IPS-15b (cell line): ENCODE measurements at regions not wholly inside any gene's neighbourhood (a gene's known extent, or its start where the extent isn't known, plus 50 kb on each side); places are given as distances from the start of the nearest gene placed in this dataset.

ENCODE experiments used
- H3K27me3 ChIP-seq: one replicate; pipeline ENCODE4 v1.6.1; 2013; ENCODE audit warnings: low read length; ENCODE audit not compliant: control insufficient read depth, insufficient read depth
- H3K36me3 ChIP-seq: one replicate; pipeline ENCODE4 v1.6.1; 2013; ENCODE audit warnings: low read length; ENCODE audit not compliant: control insufficient read depth, insufficient read depth
- H3K4me1 ChIP-seq: one replicate; pipeline ENCODE4 v1.6.1; 2013; ENCODE audit warnings: mild to moderate bottlenecking, low read length; ENCODE audit not compliant: control insufficient read depth, insufficient read depth
- H3K4me3 ChIP-seq: one replicate; pipeline ENCODE4 v1.5.1; 2013; ENCODE audit warnings: low read depth, low read length
- H3K9ac ChIP-seq: one replicate; pipeline ENCODE4 v1.6.1; 2013; ENCODE audit warnings: low read depth, mild to moderate bottlenecking, low read length
- H3K9me3 ChIP-seq: one replicate; pipeline ENCODE4 v1.6.1; 2013; ENCODE audit warnings: mild to moderate bottlenecking, low read length; ENCODE audit not compliant: control insufficient read depth, insufficient read depth

DNA sequence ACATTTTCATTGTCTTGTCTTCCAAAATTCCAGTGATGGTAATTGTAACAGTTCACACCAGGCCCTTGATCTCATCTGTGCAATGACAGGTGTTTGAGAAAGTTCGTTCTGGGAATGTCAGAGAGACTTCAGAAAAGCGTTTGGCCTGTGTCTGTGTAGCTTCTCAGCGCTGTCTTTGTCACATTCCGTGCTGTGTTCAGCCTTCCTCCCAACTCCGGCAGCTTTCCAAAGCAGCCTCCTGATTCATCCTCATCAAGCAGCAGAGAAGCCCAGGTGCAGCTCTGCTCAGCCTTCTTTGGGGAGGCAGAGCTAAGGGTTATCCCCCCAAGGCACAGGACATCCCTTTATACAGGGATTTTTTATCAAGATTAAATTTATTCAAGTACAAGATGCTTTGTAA, 494.0 kb upstream of the SUCLG2 start:
- H3K36me3 ChIP-seq, result no peaks in the 10 kb centered on the region
- no peaks in the 10 kb centered on the region for H3K9me3 ChIP-seq
- H3K4me1 ChIP-seq, result no peaks in the 10 kb centered on the region
- no peak overlapping the region for H3K4me3 ChIP-seq
- no peaks in the 10 kb centered on the region for H3K27me3 ChIP-seq
- no peak overlapping the region for H3K9ac ChIP-seq

DNA sequence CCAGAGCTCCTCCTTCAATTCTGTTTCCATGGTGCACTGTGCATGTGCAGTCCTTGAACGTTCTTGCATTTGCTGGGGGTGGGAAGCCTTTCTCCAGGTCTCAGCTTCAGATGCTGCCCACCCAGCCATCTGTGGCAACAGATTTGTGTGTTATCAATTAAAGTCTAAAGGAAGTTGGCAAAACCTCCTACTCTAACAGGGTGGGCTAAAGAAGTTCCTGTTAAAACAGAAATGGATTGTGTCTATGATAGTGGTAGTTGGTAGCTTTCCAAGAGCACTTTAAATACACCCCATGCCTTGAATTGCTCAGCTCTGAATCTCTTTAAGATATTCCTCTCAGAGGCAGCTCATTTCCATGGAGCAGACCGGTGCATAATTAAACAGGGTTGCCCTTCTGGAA, 488.0 kb upstream of the SUCLG2 start:
- Histone ChIP-seq H3K9me3 (no peaks in the 10 kb centered on the region), H3K36me3 (no peaks in the 10 kb centered on the region), H3K4me3 (no peak overlapping the region), H3K9ac (no peak overlapping the region), H3K4me1 (no peaks in the 10 kb centered on the region), H3K27me3 (no peaks in the 10 kb centered on the region)

DNA sequence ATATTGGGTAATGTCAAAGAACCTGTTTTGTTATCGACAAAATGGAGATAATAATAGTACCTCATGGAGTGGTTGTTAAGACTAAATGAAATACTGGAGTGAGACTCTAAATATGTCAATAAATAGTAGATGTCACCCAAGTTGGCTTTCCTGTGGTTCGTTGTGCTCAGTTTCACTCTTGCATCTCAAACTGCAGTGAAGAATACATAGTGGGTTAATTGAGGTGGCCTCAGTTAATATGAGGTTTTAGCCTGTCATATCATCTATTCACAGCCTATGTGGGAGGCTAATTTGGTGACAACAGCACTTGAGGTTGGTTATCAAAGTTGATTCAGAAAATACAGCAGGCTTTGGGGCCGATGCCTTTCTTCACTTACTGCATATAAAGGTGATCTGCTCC, 485.5 kb upstream of the SUCLG2 start:
- Histone ChIP-seq H3K9me3 (no peaks in the 10 kb centered on the region), H3K36me3 (no peaks in the 10 kb centered on the region), H3K4me3 (no peak overlapping the region), H3K27me3 (no peaks in the 10 kb centered on the region), H3K9ac (no peak overlapping the region), H3K4me1 (peaks cover 17% of the 10 kb centered on the region)

DNA sequence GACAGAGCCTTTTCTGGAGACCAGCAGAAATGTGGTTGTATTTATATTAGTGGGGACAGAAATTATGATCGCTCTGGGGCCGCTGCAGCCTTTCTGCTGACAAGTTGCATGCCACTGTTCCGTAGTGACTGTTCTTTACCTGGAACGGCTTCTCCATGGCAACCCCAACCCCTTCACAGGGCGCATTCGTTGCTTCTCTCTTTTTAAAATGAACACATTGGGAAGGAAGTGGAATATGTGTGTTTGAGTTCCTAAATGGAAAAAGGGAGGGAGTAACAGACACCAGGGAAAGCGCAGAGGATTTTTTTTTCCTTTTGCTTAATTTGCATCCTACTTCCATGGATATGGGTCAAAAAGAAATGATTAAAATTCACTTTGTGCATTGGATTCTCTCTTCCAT, 482.0 kb upstream of the SUCLG2 start:
- H3K36me3 ChIP-seq, result no peaks in the 10 kb centered on the region
- no peak overlapping the region for H3K4me3 ChIP-seq
- no peaks in the 10 kb centered on the region for H3K9me3 ChIP-seq
- no peak overlapping the region for H3K9ac ChIP-seq
- H3K4me1 ChIP-seq, result peaks cover 19% of the 10 kb centered on the region
- no peaks in the 10 kb centered on the region for H3K27me3 ChIP-seq

DNA sequence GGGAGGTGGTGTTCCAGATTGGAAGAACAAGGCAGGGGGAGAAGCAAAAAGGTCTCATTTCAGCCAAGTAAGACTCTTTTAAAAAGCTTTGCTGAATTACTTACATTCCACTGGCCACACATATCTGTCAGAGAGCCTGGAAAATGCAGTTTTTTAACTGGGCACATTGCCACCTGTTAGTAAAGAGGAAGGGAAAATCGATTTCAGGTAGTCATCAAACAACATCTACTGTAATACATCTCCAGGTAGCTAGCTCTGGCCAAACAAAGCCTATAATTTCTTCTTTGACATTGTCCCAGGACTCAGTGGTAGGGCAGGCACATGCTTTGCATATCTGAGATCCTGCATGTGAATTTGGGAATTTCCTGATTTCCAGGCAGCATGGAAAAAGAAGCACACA, 480.7 kb upstream of the SUCLG2 start:
- Histone ChIP-seq H3K9ac (no peak overlapping the region), H3K9me3 (no peaks in the 10 kb centered on the region), H3K4me3 (no peak overlapping the region), H3K36me3 (no peaks in the 10 kb centered on the region), H3K4me1 (peaks cover 19% of the 10 kb centered on the region), H3K27me3 (no peaks in the 10 kb centered on the region)

DNA sequence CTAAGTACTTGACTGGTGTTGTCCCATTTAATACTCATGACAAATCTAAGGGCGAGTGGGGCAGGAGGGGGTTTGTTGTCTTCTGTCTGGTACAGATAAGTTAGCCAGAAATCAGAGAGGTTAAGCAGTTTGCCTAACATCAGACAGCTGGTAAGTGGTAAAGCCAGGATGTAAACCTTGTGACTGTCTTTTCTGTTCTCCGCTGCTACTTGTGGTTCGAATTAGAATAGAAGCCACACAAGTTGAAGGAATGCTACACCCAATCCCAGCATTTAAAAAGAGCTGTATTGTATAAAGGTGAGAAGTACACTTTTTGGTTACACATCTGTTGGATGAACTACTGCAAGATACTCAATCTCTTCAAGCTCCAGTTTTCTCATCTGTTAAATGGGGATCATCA, 474.7 kb upstream of the SUCLG2 start:
- Histone ChIP-seq H3K4me3 (no peak overlapping the region), H3K4me1 (peaks cover 5% of the 10 kb centered on the region), H3K27me3 (no peaks in the 10 kb centered on the region), H3K9me3 (no peaks in the 10 kb centered on the region), H3K36me3 (no peaks in the 10 kb centered on the region), H3K9ac (no peak overlapping the region)

DNA sequence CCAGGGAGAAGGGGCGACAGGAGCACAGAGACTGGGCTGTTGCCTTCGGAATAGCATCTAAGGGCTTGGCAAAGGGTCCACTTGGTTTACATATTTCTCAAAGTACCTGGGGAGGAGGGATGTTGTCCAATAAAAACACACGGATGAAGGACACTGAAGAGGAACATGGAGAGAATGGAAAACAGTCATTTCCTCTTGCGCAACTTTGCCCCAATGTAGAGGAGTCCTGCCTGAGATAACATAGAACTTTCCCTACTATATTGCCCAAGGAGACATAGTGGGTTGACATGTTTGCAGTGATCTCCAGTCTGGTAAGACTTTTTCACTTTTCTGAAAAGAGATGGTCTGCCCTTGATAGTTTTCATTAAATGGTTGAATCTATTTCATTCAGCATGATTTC, 468.8 kb upstream of the SUCLG2 start:
- H3K36me3 ChIP-seq, result no peaks in the 10 kb centered on the region
- no peak overlapping the region for H3K4me3 ChIP-seq
- no peaks in the 10 kb centered on the region for H3K27me3 ChIP-seq
- H3K9ac ChIP-seq, result no peak overlapping the region
- no peaks in the 10 kb centered on the region for H3K4me1 ChIP-seq
- no peaks in the 10 kb centered on the region for H3K9me3 ChIP-seq

DNA sequence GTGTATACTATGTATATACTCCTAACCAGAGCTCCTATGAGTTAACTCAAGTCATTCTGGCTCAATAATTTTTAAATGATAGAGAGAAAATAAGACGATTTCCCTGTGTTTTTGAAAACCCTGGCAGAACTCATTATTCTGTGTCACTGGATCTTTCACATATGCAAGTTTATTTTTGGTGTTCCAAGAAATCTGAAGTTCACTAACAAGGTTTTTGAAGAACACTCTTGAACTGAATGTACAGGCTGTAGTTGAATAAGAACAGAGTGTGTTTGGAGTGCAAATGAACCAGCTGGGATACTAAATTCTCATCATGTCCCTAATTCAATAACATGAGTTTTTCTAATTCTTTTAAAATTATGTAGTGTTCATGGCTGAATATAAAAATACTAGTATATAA, 466.9 kb upstream of the SUCLG2 start:
- Histone ChIP-seq H3K4me1 (no peaks in the 10 kb centered on the region), H3K27me3 (no peaks in the 10 kb centered on the region)

DNA sequence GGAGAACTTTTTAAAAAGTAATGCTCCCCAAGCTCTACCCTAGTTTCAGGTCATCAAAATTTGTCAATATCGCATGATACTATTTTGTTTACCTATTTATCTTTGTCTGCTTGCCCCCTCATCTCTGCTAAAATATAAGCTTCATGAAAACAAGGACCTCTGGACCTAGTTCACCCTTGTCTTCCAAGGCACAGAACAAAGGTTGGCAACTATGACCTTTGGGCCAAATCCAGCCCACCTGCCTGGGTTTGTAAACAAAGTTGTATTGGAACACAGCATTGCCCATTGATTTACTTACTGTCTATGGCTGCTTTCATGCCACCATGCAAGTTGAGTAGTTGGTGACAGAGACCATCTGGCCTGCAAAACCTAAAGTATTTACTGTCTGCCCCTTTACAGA, 462.2 kb upstream of the SUCLG2 start:
- Histone ChIP-seq H3K4me1 (no peaks in the 10 kb centered on the region), H3K27me3 (no peaks in the 10 kb centered on the region), H3K36me3 (no peaks in the 10 kb centered on the region), H3K9ac (no peak overlapping the region), H3K9me3 (no peaks in the 10 kb centered on the region), H3K4me3 (no peak overlapping the region)

More for the DNA sequence above, 466.9 kb upstream of the SUCLG2 start:
- Histone ChIP-seq H3K4me3 (no peak overlapping the region), H3K9ac (no peak overlapping the region), H3K36me3 (no peaks in the 10 kb centered on the region), H3K9me3 (no peaks in the 10 kb centered on the region)

DNA sequence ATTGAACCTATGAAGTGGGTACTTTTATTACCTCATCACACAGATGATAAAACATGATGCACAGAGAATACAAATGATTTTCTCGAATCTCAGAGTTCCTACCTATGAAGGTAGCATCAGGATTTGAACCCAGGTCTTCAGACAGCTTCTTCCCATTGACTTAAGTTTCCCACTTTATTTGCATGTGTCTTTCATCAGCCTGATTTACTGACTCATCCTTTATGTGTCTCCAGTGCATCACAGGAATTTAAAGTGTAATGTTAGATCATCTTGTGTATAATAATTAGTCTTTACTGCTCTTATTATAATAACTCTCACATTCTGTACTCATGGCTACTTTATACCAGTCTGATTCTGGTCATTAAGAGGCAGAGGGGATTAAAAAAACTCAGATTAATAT, 449.4 kb upstream of the SUCLG2 start:
- Histone ChIP-seq H3K4me1 (no peaks in the 10 kb centered on the region), H3K9me3 (no peaks in the 10 kb centered on the region), H3K27me3 (no peaks in the 10 kb centered on the region), H3K9ac (no peak overlapping the region), H3K36me3 (no peaks in the 10 kb centered on the region), H3K4me3 (no peak overlapping the region)

DNA sequence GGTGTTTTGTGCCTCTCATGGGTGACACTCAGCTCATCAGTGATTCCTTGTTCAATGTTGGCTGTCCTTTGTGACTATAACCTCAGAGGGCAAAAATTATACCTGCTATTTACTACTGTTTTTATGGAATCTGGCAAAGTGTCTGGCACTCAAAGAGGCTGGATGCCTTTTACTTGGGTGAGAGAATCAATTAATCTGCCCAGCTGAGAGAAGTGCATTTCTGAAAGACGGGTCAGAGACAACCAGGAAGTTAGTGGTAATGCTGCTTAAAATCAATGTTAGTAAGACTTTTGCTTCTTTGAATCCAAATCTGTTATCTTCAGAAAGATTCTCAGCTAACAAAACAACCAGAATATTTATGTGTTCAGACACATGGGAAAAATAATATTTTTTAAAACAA, 436.2 kb upstream of the SUCLG2 start:
- Histone ChIP-seq H3K4me1 (no peaks in the 10 kb centered on the region), H3K27me3 (no peaks in the 10 kb centered on the region), H3K36me3 (no peaks in the 10 kb centered on the region), H3K9me3 (no peaks in the 10 kb centered on the region), H3K9ac (no peak overlapping the region), H3K4me3 (no peak overlapping the region)

DNA sequence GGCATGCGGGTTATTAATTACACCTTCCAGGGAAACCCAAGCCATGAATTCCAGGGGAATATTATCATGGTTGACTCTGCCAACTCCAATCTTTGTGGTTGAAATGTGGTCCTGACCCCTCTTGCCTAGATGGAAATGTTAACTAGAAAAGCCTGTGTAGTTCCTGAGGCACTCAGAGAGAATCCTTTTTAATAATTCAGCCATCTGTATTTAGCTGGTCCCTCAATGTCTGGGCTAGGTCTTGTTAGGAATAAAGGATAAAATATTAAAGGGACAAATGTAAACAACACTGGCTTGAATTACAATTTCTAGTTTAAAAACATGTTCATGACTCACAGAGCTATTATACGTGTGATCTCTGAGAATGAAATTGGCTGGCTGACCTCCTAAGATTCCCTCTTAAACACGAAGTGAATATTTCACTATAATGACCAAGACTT, 435.2 kb upstream of the SUCLG2 start:
- Histone ChIP-seq H3K4me3 (no peak overlapping the region), H3K9ac (no peak overlapping the region), H3K27me3 (no peaks in the 10 kb centered on the region), H3K36me3 (no peaks in the 10 kb centered on the region), H3K4me1 (no peaks in the 10 kb centered on the region), H3K9me3 (no peaks in the 10 kb centered on the region)

DNA sequence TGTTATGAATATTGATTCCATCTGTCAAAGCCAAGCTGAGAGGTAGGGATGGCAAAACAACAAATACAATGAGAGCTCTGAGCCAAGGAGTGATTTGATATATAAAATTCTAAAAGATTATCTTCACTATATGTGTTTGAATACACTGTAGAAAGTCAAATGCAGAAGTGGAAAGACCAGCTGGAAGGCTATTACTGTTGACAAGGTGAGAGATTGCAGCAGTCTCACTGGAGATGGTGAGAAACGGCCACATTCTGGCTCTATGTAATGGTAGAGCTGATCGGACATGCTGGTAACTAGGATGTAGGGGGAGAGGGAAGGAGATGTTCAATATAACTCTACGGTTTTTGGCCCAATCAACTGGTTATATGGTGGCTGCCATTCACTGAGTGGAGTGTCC, 434.2 kb upstream of the SUCLG2 start:
- Histone ChIP-seq H3K27me3 (no peaks in the 10 kb centered on the region), H3K36me3 (no peaks in the 10 kb centered on the region), H3K4me1 (no peaks in the 10 kb centered on the region), H3K9me3 (no peaks in the 10 kb centered on the region), H3K4me3 (no peak overlapping the region), H3K9ac (no peak overlapping the region)
